HepG2 (cell line): ENCODE measurements at regions not wholly inside any gene's neighbourhood (a gene's known extent, or its start where the extent isn't known, plus 50 kb on each side); places are given as distances from the start of the nearest gene placed in this dataset.

Experiments
- ATAC-seq: fragments of 200-7000 bp; cut with Tn5 transposase; 3 replicates; pipeline ENCODE4 v1.9.1; 2020; ENCODE audit warnings: mild to moderate bottlenecking, moderate library complexity
- BruUV-seq: library from RNA; stranded (reverse); fragments of 400-500 nt; replicated peaks from 2 replicates; lab custom pipeline; 2021; lab: Mats Ljungman, UMichigan
- CTCF ChIA-PET: fragments of 300-600 bp; formaldehyde crosslinking; extraction: SDS; loops from one replicate; lab custom pipeline; 2021; ENCODE audit warnings: low total read pairs, inconsistent platforms, low intra/inter-chr PET ratio; lab: Yijun Ruan, JAX
- POLR2A ChIA-PET: fragments of 350-600 bp; sonication (Branson Sonifier 250); formaldehyde crosslinking; loops from one replicate; lab custom pipeline; 2020; ENCODE audit warnings: antibody characterized with exemption, inconsistent platforms; lab: Yijun Ruan, JAX
- DNase-seq: peaks from one replicate; pipeline ENCODE4 v3.0.0-alpha.2; 2015; ENCODE audit warnings: low spot score
- FAIRE-seq: peaks from 3 replicates; lab custom pipeline; 2011; peaks lifted over from hg19 to GRCh38; lab: Jason Lieb, UNC
- H2AFZ ChIP-seq: one replicate; pipeline ENCODE4 v1.6.1; 2011; ENCODE audit warnings: low read length, inconsistent platforms
- H3K27ac ChIP-seq: fragments of 300-600 bp; 3 replicates; pipeline ENCODE4 v1.8.0; 2011; ENCODE audit warnings: mixed run types, mild to moderate bottlenecking, mixed read lengths, low read length, inconsistent platforms; ENCODE audit not compliant: insufficient read depth; ENCODE audit errors: extremely low read length
- H3K27me3 ChIP-seq, 2 experiments: fragments of 200-600 bp in 1 of 2; 2 replicates in 1 of 2; 3 replicates in 1 of 2; pipeline versions ENCODE4 v1.6.0 to v1.8.0; 2011; ENCODE audit warnings: low read length in 2 of 2, mild to moderate bottlenecking in 2 of 2, moderate library complexity in 2 of 2, inconsistent platforms in 1 of 2; ENCODE audit not compliant: insufficient read depth in 2 of 2, control insufficient read depth in 1 of 2
- H3K36me3 ChIP-seq, 2 experiments: fragments of 200-600 bp in 1 of 2; replicated peaks in 1 of 2; 2 replicates in 1 of 2; 3 replicates in 1 of 2; pipeline versions ENCODE4 v1.5.1 to v1.8.0; 2011; ENCODE audit warnings: low read length in 2 of 2, inconsistent platforms in 1 of 2; ENCODE audit not compliant: insufficient read depth in 2 of 2, control insufficient read depth in 1 of 2
- H3K4me1 ChIP-seq: 2 replicates; pipeline ENCODE4 v1.5.1; 2012; ENCODE audit warnings: low read length, inconsistent platforms; ENCODE audit not compliant: insufficient read depth
- H3K4me2 ChIP-seq: 2 replicates; pipeline ENCODE4 v1.6.0; 2011; ENCODE audit warnings: low read depth, low read length, inconsistent platforms
- H3K4me3 ChIP-seq, 3 experiments: fragments of 200-600 bp in 1 of 3; sonication (generic), shearing (Covaris generic) in 1 of 3; replicated peaks in 1 of 3; 2 replicates each; pipeline ENCODE4 v1.5.1; 2011 to 2016; ENCODE audit warnings: low read length in 3 of 3, inconsistent platforms in 2 of 3, low read depth in 2 of 3, mild to moderate bottlenecking in 2 of 3, control low read depth in 1 of 3, mixed read lengths in 1 of 3; ENCODE audit not compliant: insufficient read depth in 1 of 3
- H3K79me2 ChIP-seq: one replicate; pipeline ENCODE4 v1.6.1; 2011; ENCODE audit warnings: low read length, inconsistent platforms; ENCODE audit not compliant: insufficient read depth
- H3K9ac ChIP-seq: 2 replicates; pipeline ENCODE4 v1.6.0; 2011; ENCODE audit warnings: mild to moderate bottlenecking, low read depth, low read length, inconsistent platforms; ENCODE audit not compliant: insufficient read depth
- H3K9me3 ChIP-seq: 2 replicates; pipeline ENCODE4 v1.5.1; 2012; ENCODE audit warnings: mild to moderate bottlenecking, low read length
- H4K20me1 ChIP-seq: 2 replicates; pipeline ENCODE4 v1.6.0; 2011; ENCODE audit warnings: inconsistent platforms, mild to moderate bottlenecking, low read length, moderate library complexity; ENCODE audit not compliant: insufficient read depth
- BATF2 ChIP-seq: sonication (generic); formaldehyde crosslinking; IDR thresholded peaks from 2 replicates; pipeline ENCODE4 v1.8.0; 2022; ENCODE audit warnings: mild to moderate bottlenecking, missing genetic modification reagents, moderate library complexity
- ELF3 ChIP-seq: IDR thresholded peaks from 2 replicates; pipeline ENCODE4 v1.6.1; 2016; ENCODE audit warnings: missing genetic modification reagents, missing compliant biosample characterization
- GATA4 ChIP-seq: sonication (generic); IDR thresholded peaks from 2 replicates; pipeline ENCODE4 v1.6.1; 2016; ENCODE audit warnings: antibody characterized with exemption, low read depth, borderline replicate concordance
- GMEB2 ChIP-seq: IDR thresholded peaks from 2 replicates; pipeline ENCODE4 v1.6.1; 2016; ENCODE audit warnings: missing biosample characterization, missing genetic modification reagents, low read depth
- HIC2 ChIP-seq: sonication (generic); formaldehyde crosslinking; IDR thresholded peaks from 2 replicates; pipeline ENCODE4 v1.9.0; 2022; ENCODE audit warnings: low read depth, missing genetic modification reagents
- IKZF1 ChIP-seq: fragments of 450-650 bp; IDR thresholded peaks from 2 replicates; pipeline ENCODE4 v1.7.1; 2016
- MAX ChIP-seq: IDR thresholded peaks from 2 replicates; pipeline ENCODE4 v1.6.1; 2012; ENCODE audit warnings: inconsistent platforms
- NCOA1 ChIP-seq: sonication (generic); formaldehyde crosslinking; IDR thresholded peaks from 2 replicates; pipeline ENCODE4 v1.9.0; 2021; ENCODE audit warnings: missing genetic modification reagents
- REPIN1 ChIP-seq: sonication (generic); formaldehyde crosslinking; IDR thresholded peaks from 2 replicates; pipeline ENCODE4 v1.8.0; 2022; ENCODE audit warnings: missing genetic modification reagents, low read depth, mild to moderate bottlenecking, borderline replicate concordance
- RFXAP ChIP-seq: sonication (generic); formaldehyde crosslinking; IDR thresholded peaks from 2 replicates; pipeline ENCODE4 v1.4.0; 2020; ENCODE audit warnings: missing genetic modification reagents, borderline replicate concordance
- SP1 ChIP-seq, 2 experiments: fragments of 450-650 bp in 1 of 2; sonication (generic) in 1 of 2; formaldehyde crosslinking in 1 of 2; IDR thresholded peaks; 2 replicates each; pipeline versions ENCODE4 v1.4.0 to v1.6.1; 2016 to 2020; ENCODE audit warnings: missing genetic modification reagents in 1 of 2
- TOPORS ChIP-seq: sonication (generic); formaldehyde crosslinking; IDR thresholded peaks from 2 replicates; pipeline ENCODE4 v1.8.0; 2023; ENCODE audit warnings: mild to moderate bottlenecking, missing genetic modification reagents
- U2AF1 ChIP-seq: fragments of 200-400 bp; formaldehyde crosslinking; optimal IDR thresholded peaks from 2 replicates; pipeline ENCODE3; 2017; ENCODE audit warnings: mild to moderate bottlenecking, low read depth, low read length
- WIZ ChIP-seq: sonication (generic); formaldehyde crosslinking; IDR thresholded peaks from 2 replicates; pipeline ENCODE4 v1.5.1; 2020; ENCODE audit warnings: mild to moderate bottlenecking, missing genetic modification reagents
- ZBTB7B ChIP-seq: sonication (generic); formaldehyde crosslinking; IDR thresholded peaks from 2 replicates; pipeline ENCODE4 v1.4.0; 2020; ENCODE audit warnings: missing genetic modification reagents
- ZNF34 ChIP-seq: sonication (generic); formaldehyde crosslinking; IDR thresholded peaks from 2 replicates; pipeline ENCODE4 v1.4.0; 2020; ENCODE audit warnings: mild to moderate bottlenecking, missing genetic modification reagents, borderline replicate concordance
- ZNF839 ChIP-seq: sonication (generic); formaldehyde crosslinking; IDR thresholded peaks from 2 replicates; pipeline ENCODE4 v1.4.0; 2020; ENCODE audit warnings: missing genetic modification reagents, mild to moderate bottlenecking, borderline replicate concordance
- WGBS: methylation state at CpG from one replicate; pipeline ENCODE4 v1.1.6; 2017; ENCODE audit warnings: low lambda C conversion rate; 5-methylcytosine and 5-hydroxymethylcytosine counted together
- in situ Hi-C: cut with HindIII; loops from 2 replicates; pipeline ENCODE4 v1.10.0; 2017; ENCODE audit warnings: low pct_unique_long_range_greater_than_20kb; ENCODE audit not compliant: extremely low pct_ligation_motif_present
- intact Hi-C: fragments of 100-400 bp; cut with micrococcal nuclease; formaldehyde crosslinking; loops from one replicate; pipeline ENCODE4 v1.10.0; 2022; ENCODE audit not compliant: unreplicated experiment

- H3K9me3 ChIP-seq, result no peaks in the 10 kb centered on the region
- 22% methylated on average over 4 of the region's 5 CpGs for WGBS
- no peak overlapping the region for H3K4me2 ChIP-seq
- peaks cover 4% of the 10 kb centered on the region; the same call in 1 of the 2 replicates for H3K4me1 ChIP-seq
- H3K27ac ChIP-seq, result no peak overlapping the region
- no peak for FAIRE-seq
- CTCF ChIA-PET, result no interaction called here
- H3K27me3 ChIP-seq, result peaks cover 0 to 3% of the 10 kb centered on the region in 2 experiments; a peak in 2 of 5 replicates
- H3K36me3 ChIP-seq, result no peaks in the 10 kb centered on the region
- no peak for ATAC-seq
- no TSS peak for BruUV-seq
- POLR2A ChIA-PET, result no interaction called here
- in situ Hi-C loops, result no loop called here
- H3K4me3 ChIP-seq, result no peak overlapping the region
- no peak overlapping the region for H2AFZ ChIP-seq
- DNase-seq, result no peak
- no peaks in the 10 kb centered on the region for H4K20me1 ChIP-seq
- intact Hi-C loops, result no loop called here
- no peaks in the 10 kb centered on the region for H3K79me2 ChIP-seq
- no peak overlapping the region for H3K9ac ChIP-seq
- TF ChIP-seq RFXAP (CRISPR knock-in tag) (no peak), TOPORS (CRISPR knock-in tag) (no peak)
Measured at GRCh38 chr5:74030821-74031220, 404.8 kb downstream of the ARHGEF28 start.

- H3K79me2 ChIP-seq, result no peaks in the 10 kb centered on the region
- CTCF ChIA-PET, result no interaction called here
- 61% methylated on average over 4 of the region's 4 CpGs for WGBS
- ATAC-seq, result no peak
- H3K4me1 ChIP-seq, result no peaks in the 10 kb centered on the region
- no peak for FAIRE-seq
- H3K27ac ChIP-seq, result no peak overlapping the region
- DNase-seq, result no peak
- no peak overlapping the region for H3K9ac ChIP-seq
- H3K9me3 ChIP-seq, result no peaks in the 10 kb centered on the region
- H4K20me1 ChIP-seq, result no peaks in the 10 kb centered on the region
- POLR2A ChIA-PET, result no interaction called here
- no peak overlapping the region for H3K4me2 ChIP-seq
- intact Hi-C loops, result no loop called here
- peaks cover 0 to 3% of the 10 kb centered on the region in 2 experiments; a peak in 2 of 5 replicates for H3K27me3 ChIP-seq
- H3K4me3 ChIP-seq, result no peak overlapping the region
- BruUV-seq, result no TSS peak
- in situ Hi-C loops, result no loop called here
- H3K36me3 ChIP-seq, result no peaks in the 10 kb centered on the region
- no peak overlapping the region for H2AFZ ChIP-seq
- no peak for TF ChIP-seq NCOA1 (CRISPR knock-in tag)
- TF ChIP-seq REPIN1 (CRISPR knock-in tag), result no peak
- TF ChIP-seq ZNF34 (CRISPR knock-in tag), result no peak
- no peak for TF ChIP-seq ZNF839 (CRISPR knock-in tag)
- no peak for TF ChIP-seq GMEB2 (CRISPR knock-in tag)
- no peak for TF ChIP-seq GATA4
- TF ChIP-seq BATF2 (CRISPR knock-in tag), result no peak
- TF ChIP-seq HIC2 (CRISPR knock-in tag), result no peak
- TF ChIP-seq MAX, result no peak
- no peak for TF ChIP-seq U2AF1
- TF ChIP-seq ELF3 (CRISPR knock-in tag), result no peak
- no peak for TF ChIP-seq WIZ
- TF ChIP-seq IKZF1, result no peak
- TF ChIP-seq SP1 (IDR thresholded peaks at IDR 0.05), result no peak
- TF ChIP-seq SP1 (CRISPR knock-in tag; IDR thresholded peaks at IDR 0.05), result no peak
- TF ChIP-seq ZBTB7B (CRISPR knock-in tag), result no peak
Measured at GRCh38 chr5:74030371-74030770, 404.4 kb downstream of the ARHGEF28 start.
